GM18520 (cell line): ENCODE measurements at regions not wholly inside any gene's neighbourhood (a gene's known extent, or its start where the extent isn't known, plus 50 kb on each side); places are given as distances from the start of the nearest gene placed in this dataset.
A peak's percentile ranks its signal among the peaks of the same experiment; 100 is the strongest.
"Not testable (repeated sequence)": the region's sequence is repeated elsewhere in the genome, so short reads cannot be mapped to it uniquely, and the experiment has no call there.

Experiments used
- ATAC-seq: cut with Tn5 transposase; IDR thresholded peaks from one replicate; pipeline ENCODE4 v1.9.1; 2021; ENCODE audit not compliant: unreplicated experiment

DNA sequence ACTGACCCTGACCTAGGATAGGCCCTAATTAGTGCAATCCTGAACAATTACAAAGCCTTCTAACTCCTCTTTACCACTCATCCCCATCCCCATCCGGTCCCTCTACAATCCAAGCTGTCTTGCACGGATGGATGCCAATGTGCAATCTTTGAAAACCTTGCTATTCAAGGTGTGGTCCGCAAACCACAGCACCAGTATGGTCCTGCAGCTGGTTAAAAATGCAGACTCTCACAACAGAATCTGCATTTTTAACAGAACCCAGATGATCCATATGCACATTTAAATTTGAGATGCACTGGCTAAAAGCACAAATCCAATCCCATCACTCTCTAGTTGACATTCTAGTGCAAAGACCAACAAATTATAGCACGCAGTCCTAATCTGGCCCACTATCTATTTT is 230.6 kb upstream of the KRR1 start:
- no peak for ATAC-seq

DNA sequence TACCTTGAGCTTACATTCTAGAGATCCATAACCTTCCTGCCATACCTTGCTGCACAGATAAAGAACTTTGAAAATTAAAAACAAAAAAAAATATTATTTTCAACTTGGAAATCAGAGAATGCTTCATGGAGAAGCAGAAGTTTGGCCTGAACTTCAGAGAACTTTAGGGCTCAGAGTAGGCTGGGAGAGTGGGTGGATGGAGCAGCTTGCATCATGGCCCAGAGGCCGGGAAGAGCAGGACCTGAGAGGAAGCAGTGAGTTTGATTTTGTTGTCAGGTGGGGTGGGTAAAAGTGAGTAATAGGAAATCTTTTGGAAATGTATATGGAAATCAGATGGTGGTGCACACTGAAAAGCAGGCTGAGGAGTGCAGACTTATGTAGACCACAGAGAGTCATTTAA is 228.5 kb upstream of the KRR1 start:
- ATAC-seq, result no peak

DNA sequence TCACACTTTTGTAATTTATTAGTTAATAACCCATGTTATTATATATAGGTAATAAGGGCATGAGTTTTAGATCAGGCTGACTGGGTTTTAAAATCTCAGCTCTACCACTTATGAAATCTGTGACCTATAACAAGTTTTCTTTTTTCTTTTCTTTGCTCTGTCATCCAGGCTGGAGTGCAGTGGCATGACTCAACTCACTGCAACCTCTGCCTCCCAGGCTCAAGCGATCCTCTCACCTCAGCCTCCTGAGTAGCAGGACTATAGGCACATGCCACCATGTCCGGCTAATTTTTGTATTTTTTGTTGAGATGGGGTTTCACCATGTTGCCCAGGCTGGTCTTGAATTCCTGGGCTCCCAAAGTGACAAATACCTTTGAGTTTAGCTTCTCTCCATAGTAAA is 227.7 kb upstream of the KRR1 start:
- not testable (repeated sequence) for ATAC-seq

DNA sequence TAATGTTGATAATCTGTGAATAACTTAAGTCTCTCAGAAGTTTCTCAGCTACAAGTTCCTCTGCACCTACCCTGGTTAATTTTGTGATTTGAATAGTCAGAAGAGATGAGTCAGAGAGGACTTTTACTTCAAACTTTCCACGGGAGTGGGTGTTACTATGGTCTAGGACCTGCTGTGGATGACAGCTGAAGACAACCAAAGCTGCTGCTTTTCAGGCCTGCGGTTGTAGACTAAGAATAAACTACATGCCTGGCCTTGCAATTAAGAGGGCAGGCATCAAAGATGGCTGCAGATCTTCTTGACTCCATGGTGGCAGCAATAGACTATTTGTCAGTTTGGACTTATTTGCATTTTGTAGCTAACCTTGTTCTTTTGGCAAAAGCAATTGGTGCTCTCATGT is 227.1 kb upstream of the KRR1 start:
- ATAC-seq, result peak; percentile 99

DNA sequence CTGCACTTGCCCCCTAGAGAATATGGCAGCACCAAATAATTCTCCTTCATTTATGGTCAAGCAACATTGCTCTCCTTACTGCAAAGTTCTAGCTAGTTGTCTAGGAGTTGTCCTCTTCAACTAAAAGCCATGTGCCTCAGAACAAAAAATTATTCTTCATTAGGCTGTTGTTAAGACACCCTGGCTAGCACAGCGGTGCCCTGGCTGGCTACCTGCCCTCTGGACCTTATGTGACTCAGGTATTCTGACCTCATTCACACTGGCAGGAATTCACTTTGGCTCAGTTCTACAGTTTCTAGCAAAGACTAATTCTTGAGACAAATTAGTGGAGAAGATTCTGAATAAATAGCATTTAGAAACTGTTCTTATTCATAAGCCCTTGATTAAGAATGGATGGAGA is 224.4 kb upstream of the KRR1 start:
- ATAC-seq, result no peak

GRCh38 chr12:75728826-75729225 is 217.4 kb upstream of the KRR1 start:
- no peak for ATAC-seq

DNA sequence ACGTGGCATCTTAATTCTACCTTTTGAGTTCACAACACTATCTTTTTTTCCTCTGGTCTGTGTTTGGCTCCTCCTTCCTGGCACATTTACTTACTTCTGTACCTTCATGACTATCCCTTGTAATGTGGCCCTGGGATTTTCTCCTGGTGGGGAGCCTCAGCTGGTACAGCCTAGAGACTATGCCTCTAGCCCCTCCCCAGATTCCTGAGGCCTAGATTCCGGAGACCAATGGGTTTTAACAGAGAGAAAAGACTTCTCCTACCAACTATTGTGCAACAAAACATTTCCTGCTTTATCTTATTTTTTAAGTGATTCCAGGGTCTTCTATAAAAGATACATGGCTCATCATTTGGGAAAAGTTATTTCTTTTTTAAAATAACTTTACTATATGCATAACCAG is 216.2 kb upstream of the KRR1 start:
- no peak for ATAC-seq

DNA sequence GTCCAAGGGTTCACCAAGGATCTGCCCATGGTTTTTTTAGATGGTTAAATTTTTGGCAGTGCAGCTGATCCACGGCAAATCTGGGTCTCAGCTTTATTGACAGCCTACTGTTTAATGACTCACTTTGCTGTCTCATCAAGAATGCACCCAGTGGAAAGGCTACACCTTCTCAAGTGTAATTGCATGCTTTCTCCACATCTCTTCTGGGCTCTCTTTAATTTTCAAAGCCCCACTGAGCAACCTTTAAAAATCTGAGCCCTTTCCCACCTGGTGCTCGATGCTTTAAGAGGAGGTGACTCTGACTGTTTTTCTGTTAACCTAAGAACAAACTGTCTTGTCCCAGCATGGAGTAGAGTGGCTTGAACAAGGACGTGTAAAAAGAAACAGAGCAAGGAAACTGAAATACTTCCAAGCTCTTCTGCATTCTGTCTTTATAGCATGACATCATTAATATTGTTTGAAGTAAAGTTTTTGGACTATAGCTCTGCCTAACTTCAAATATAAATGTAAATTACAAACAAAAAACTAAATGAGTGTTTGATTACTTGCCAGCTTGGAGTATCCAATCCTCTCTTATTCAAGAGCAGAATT is 214.2 kb upstream of the KRR1 start:
- ATAC-seq, result no peak

- ATAC-seq, result no peak
Observed at GRCh38 chr12:75724928-75725312, 213.5 kb upstream of the KRR1 start.

GRCh38 chr12:75724307-75724927 is 213.0 kb upstream of the KRR1 start:
- no peak for ATAC-seq

DNA sequence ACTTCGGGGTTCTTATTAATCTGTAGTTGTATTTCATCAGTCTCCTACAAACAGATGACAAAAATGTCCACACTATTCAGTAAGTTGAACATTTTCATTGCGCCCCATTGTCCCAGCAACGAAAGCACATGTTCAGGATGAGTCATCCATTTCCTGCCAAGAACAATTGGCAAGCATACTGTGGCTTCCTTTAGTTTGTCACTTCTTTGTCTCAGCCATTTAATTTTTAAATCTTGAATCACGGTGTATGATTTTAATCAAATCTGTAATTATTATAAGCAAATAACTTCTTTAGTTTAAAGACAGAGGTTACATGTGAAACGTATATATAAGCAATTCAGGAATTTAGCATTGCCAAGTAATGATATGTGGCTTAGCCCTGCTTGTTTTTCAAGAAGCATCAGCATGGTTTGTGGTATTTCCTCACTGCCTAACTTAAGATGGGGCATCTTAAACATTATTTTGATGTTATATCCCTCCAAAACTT is 211.3 kb upstream of the KRR1 start:
- ATAC-seq, result peak; percentile 90

DNA sequence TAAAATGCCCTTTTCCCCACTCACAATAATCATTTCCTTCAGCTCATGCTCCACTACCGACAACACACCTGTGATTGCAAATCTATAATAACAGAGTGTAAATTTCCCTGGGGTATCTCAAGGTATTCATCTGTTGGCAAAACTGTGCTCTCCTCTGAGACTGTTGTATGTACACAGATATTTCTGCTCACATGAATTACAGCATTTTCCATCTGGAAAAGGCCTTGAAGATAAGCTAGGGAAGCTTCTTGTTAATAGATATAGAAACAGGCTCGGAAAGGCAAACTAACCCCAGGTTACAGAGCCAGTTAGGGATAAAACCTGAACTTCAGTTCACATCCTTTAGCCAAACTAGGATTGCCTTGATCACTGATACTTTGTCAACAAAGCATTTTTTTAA is 210.4 kb upstream of the KRR1 start:
- no peak for ATAC-seq

DNA sequence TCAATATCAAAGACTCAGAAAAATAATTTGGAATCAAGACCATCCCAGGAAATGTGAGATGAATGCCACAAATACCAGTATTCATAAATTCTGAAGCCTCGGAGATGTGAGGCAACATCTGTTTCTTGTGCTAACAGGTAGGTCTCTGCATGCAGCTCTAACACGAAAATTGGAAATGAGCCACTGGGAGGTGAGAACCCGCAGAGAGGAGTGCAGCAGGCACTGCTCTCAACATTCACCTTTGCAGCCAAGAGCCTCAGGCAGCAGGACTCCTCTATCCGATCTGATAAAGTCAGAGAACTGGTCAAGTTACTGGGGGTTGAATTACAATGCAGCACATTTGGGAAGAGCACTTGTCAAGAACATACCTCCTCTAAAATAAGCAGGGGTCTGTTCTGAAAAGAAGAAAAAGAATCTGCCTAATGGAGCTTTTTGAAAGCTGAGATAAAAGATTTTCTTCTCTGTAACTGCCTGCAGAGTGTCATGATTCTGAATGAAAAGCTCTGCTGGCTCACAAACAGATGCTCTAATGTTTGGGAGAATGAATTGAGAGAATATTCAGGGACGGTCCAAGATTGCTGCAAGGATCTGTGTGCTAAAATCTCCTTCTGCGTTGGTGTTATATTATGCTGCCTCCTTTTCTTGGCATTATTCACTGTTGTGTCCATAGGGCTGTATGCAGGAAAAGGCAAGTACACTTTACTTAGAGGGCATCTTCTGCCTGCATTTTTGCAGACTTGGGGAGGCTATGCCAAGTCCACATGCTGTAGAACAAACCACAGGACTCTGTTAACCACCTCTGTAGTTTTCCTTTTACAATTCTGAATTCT is 209.6 kb upstream of the KRR1 start:
- ATAC-seq, result no peak

DNA sequence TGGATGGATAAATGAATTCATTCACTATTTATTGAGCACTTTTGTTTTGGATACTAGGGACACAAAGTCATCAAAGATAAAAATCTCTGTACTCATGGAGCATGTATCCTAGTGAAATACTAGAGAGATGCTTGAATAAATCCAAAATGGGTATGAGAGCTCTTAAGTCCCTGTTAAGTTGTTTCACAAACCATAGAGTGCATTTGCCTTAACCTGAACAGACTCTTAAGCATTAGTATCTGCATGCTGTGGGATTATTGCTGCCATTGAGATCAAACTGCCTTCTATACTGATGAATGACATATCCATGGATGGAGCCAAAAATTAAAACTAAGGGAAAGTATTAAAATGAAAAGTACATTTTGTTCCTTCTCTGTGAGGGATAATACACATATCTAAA is 206.5 kb upstream of the KRR1 start:
- no peak for ATAC-seq

GRCh38 chr12:75716291-75717025 is 205.0 kb upstream of the KRR1 start:
- no peak for ATAC-seq

- ATAC-seq, result no peak
Observed at GRCh38 chr12:75715682-75716081, 204.3 kb upstream of the KRR1 start.

DNA sequence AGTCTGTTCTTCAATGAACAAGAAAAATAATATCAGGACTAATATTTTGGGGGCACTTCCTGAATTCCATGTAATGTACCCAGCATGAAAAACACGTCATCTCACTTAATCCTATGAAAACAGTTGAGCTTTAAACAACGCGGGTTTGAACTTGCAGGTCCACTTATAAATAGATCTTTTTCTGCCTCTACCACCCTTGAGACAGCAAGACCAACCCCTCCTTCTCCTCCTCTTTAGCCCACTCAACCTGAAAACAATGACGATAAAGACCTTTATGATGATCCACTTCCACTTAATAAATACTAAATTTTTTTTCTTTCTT is 203.9 kb upstream of the KRR1 start:
- no peak for ATAC-seq

DNA sequence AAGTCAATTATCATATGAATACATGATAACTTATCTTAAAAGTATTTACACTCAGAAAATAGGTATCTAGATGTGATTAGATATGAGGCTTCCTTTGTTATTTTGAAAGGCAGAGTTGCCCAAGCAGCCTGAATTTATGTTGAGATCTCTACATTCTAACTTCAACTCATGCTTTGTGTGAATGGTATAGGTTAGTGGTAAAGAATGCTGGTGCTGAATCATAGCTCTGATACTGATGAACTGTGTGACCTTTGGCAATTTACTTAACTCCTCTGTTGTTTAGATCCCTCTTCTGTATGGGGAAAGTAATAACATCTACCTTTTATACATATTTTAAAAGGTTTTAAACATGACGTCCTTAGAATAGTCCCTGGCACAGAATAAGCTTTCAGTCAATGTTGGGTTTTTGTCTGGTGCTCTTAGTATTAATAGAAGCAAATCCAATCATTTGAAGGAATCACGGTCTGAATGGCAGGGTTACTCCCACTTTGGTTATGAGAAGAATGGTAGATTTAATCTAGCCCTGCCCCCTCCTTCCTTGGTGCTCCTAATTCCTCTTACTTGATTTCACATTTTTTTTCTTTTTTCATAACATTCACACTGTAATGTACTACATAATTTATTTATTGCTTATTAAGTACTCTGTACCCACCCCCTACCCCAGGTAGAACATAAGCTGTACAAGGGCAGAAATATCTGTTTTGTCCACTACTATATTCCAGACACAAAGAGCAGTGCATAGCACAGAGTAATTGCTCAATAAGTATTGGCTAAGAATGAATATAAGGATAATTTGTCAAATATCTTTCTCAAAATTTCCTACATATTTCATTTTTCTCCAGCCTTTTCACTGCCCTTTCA is 203.3 kb upstream of the KRR1 start:
- no peak for ATAC-seq

DNA sequence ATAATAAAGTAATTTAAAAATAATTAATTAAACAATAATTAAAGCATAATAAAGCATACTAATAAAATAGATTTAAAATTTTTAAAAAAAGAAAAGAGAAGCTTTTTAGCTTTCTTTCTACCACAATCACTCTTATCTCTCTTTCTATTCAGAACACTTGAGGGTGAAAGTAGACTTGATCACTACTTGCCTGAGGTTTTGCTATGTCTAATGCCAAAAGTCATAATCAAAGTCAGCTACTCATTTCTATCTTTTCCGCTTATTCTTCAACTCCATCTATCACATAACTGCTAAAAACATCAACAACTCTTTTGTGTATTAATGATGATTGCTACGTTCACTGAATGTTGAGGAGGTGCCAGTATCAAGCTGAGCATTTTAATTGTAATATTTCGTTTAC is 202.0 kb upstream of the KRR1 start:
- no peak for ATAC-seq

- ATAC-seq, result no peak
Observed at GRCh38 chr12:75712223-75712622, 200.8 kb upstream of the KRR1 start.

GRCh38 chr12:75711271-75711670 is 199.9 kb upstream of the KRR1 start:
- no peak for ATAC-seq
